ENCODE measurements at regions not wholly inside any gene's neighbourhood (a gene's known extent, or its start where the extent isn't known, plus 50 kb on each side); places are given as distances from the start of the nearest gene placed in this dataset.

- no peak for TF ChIP-seq ZNF462 (CRISPR knock-in tag; IDR thresholded peaks at IDR 0.05)
- no peak for TF ChIP-seq ZNF114 (CRISPR knock-in tag; IDR thresholded peaks at IDR 0.05)
- no peak for TF ChIP-seq CTCF (conservative IDR thresholded peaks at IDR 0.05; ENCODE audit: low read depth in 2 of 2)
- TF ChIP-seq ZNF331 (CRISPR knock-in tag; IDR thresholded peaks at IDR 0.05; ENCODE audit: low read depth) = no peak
- TF ChIP-seq JUNB (IDR thresholded peaks at IDR 0.05; ENCODE audit: unreplicated experiment) = no peak
- no peak for TF ChIP-seq STAT1 (IDR thresholded peaks at IDR 0.05; ENCODE audit: unreplicated experiment)
- TF ChIP-seq EZH2 (IDR thresholded peaks at IDR 0.05; ENCODE audit: low read depth, unreplicated experiment) = no peak
These were observed 480.2 kb upstream of the ACVR2A start (continued) for GRCh38 chr2:147364597-147364996.

GRCh38 chr2:147363181-147363580 is 481.6 kb upstream of the ACVR2A start:
- H3K27me3 Mint-ChIP-seq (ENCODE audit: insufficient read depth, low read depth, poor library complexity) = no peaks in the 10 kb centered on the region
- H3K9me2 ChIP-seq (ENCODE audit: insufficient read depth) = no peaks in the 10 kb centered on the region

More at GRCh38 chr2:147363181-147363580, 481.6 kb upstream of the ACVR2A start:
- Histone ChIP-seq H4K20me1 (replicated peaks; ENCODE audit: insufficient read depth) (no peaks in the 10 kb centered on the region), H3K27ac (ENCODE audit: low read depth) (no peak overlapping the region), H2AFZ (no peak overlapping the region), H3K4me1 (ENCODE audit: insufficient read depth) (peaks cover 7% of the 10 kb centered on the region; the same call in 1 of the 2 replicates), H3K4me3 (no peak overlapping the region), H3K79me2 (replicated peaks; ENCODE audit: insufficient read depth) (no peaks in the 10 kb centered on the region), H3F3A (replicated peaks; ENCODE audit: low read depth) (no peaks in the 10 kb centered on the region), H3K36me3 (ENCODE audit: insufficient read depth) (no peaks in the 10 kb centered on the region), H3K27me3 (ENCODE audit: insufficient read depth) (no peaks in the 10 kb centered on the region), H3K4me2 (no peak overlapping the region)
- Mint-ChIP-seq H3K27ac (no peak overlapping the region), H3K4me3 (no peak overlapping the region), H3K36me3 (ENCODE audit: low read depth) (no peaks in the 10 kb centered on the region), H3K4me1 (peaks cover 14% of the 10 kb centered on the region), H3K9me3 (peaks cover 2% of the 10 kb centered on the region; the same call in 1 of the 3 replicates)
- no peak for DNase-seq (ENCODE audit: low spot score)
- TF ChIP-seq STAT1 (IDR thresholded peaks at IDR 0.05; ENCODE audit: unreplicated experiment) = no peak
- TF ChIP-seq NANOG (IDR thresholded peaks at IDR 0.05; ENCODE audit: borderline replicate concordance) = no peak
- no peak for TF ChIP-seq ZNF331 (CRISPR knock-in tag; IDR thresholded peaks at IDR 0.05; ENCODE audit: low read depth)
- TF ChIP-seq CREB1 (CRISPR knock-in tag; IDR thresholded peaks at IDR 0.05; ENCODE audit: low read depth) = no peak
- no peak for TF ChIP-seq EZH2phosphoT487 (IDR thresholded peaks at IDR 0.05; ENCODE audit: unreplicated experiment)
- no peak for TF ChIP-seq POLR2AphosphoS5 (IDR thresholded peaks at IDR 0.05; ENCODE audit: low read depth)
- TF ChIP-seq CTCF (conservative IDR thresholded peaks at IDR 0.05; ENCODE audit: low read depth in 2 of 2) = no peak
- ATAC-seq = no peak

Data from GM23338 (cell line).